VCaP (cell line): ENCODE measurements at regions not wholly inside any gene's neighbourhood (a gene's known extent, or its start where the extent isn't known, plus 50 kb on each side); places are given as distances from the start of the nearest gene placed in this dataset.
A peak's percentile ranks its signal among the peaks of the same experiment; 100 is the strongest.

ENCODE experiments used
- H3K27ac ChIP-seq: fragments of 450-650 bp; 2 replicates; pipeline ENCODE4 v1.5.1; 2017
- CTCF ChIP-seq: fragments of 450-650 bp; conservative IDR thresholded peaks from 2 replicates; pipeline ENCODE4 v1.5.1; 2017; ENCODE audit warnings: mild to moderate bottlenecking, moderate library complexity

GRCh38 chr12:46449316-46449715, 76.7 kb upstream of the SLC38A2 start:
- H3K27ac ChIP-seq = no peak overlapping the region

GRCh38 chr12:46446645-46447044, 74.1 kb upstream of the SLC38A2 start:
- no peak for TF ChIP-seq CTCF
- H3K27ac ChIP-seq = peak overlapping the region; percentile 65; the same call in 1 of the 2 replicates

More at GRCh38 chr12:46449316-46449715, 76.7 kb upstream of the SLC38A2 start:
- TF ChIP-seq CTCF = no peak

- TF ChIP-seq CTCF = no peak
- H3K27ac ChIP-seq = peak overlapping the region; percentile 65
These were observed 73.1 kb upstream of the SLC38A2 start for GRCh38 chr12:46445551-46446235.

- peak overlapping the region; percentile 65 for H3K27ac ChIP-seq
- TF ChIP-seq CTCF = no peak
These were observed 72.5 kb upstream of the SLC38A2 start for GRCh38 chr12:46445093-46445492.

- peak; percentile 44 for TF ChIP-seq CTCF
- H3K27ac ChIP-seq = no peak overlapping the region; the same call in 1 of the 2 replicates
These were observed 71.2 kb upstream of the SLC38A2 start for GRCh38 chr12:46443594-46444263.

GRCh38 chr12:46442738-46443137, 70.2 kb upstream of the SLC38A2 start:
- no peak for TF ChIP-seq CTCF
- no peak overlapping the region for H3K27ac ChIP-seq

- H3K27ac ChIP-seq = no peak overlapping the region
These were observed 69.7 kb upstream of the SLC38A2 start for GRCh38 chr12:46442239-46442638.

More at GRCh38 chr12:46442239-46442638, 69.7 kb upstream of the SLC38A2 start:
- no peak for TF ChIP-seq CTCF
